ENCODE measurements at regions not wholly inside any gene's neighbourhood (a gene's known extent, or its start where the extent isn't known, plus 50 kb on each side); places are given as distances from the start of the nearest gene placed in this dataset.

GRCh38 chr4:124591637-124592036, 120.9 kb downstream of the ANKRD50 start:
- CTCF ChIA-PET, result no interaction called here
- H3K4me2 ChIP-seq (replicated peaks; ENCODE audit: low read depth, low read length, poor library complexity, severe bottlenecking), result no peak overlapping the region
- Mint-ChIP-seq H3K9me3 (ENCODE audit: insufficient read depth) (peaks cover 6% of the 10 kb centered on the region), H3K4me3 (no peak overlapping the region), H3K27ac (no peak overlapping the region), H3K27me3 (no peaks in the 10 kb centered on the region), H3K4me1 (no peaks in the 10 kb centered on the region)
- H3K79me2 ChIP-seq (ENCODE audit: control insufficient read depth, insufficient read depth, low read length), result no peaks in the 10 kb centered on the region
- no peak overlapping the region for H3K4me3 ChIP-seq (ENCODE audit: control extremely low read depth in 1 of 5, extremely low read depth in 1 of 5, insufficient read depth in 1 of 5, low read depth in 2 of 5, low read length in 4 of 5)
- TF ChIP-seq CTCF (IDR thresholded peaks at IDR 0.05) (no peak), EZH2 (IDR thresholded peaks at IDR 0.05; ENCODE audit: borderline replicate concordance, insufficient read depth, low read depth, low read length, poor library complexity, severe bottlenecking) (no peak)
- ATAC-seq (ENCODE audit: low read depth), result no peak
- H3K36me3 ChIP-seq (replicated peaks in 1 of 2; ENCODE audit: control extremely low read depth in 1 of 2, control insufficient read depth in 1 of 2, extremely low read depth in 1 of 2, insufficient read depth in 2 of 2, low read length in 1 of 2), result no peaks in the 10 kb centered on the region
- no peaks in the 10 kb centered on the region for H3K4me1 ChIP-seq (ENCODE audit: control insufficient read depth in 2 of 2, insufficient read depth in 2 of 2, low read length in 2 of 2)
- no peak overlapping the region for H2AFZ ChIP-seq (ENCODE audit: insufficient read depth, low read depth, low read length, poor library complexity, severe bottlenecking)
- H3K27me3 ChIP-seq (replicated peaks in 1 of 4; ENCODE audit: control extremely low read depth in 1 of 4, control insufficient read depth in 3 of 4, insufficient read depth in 4 of 4, low read length in 3 of 4), result no peaks in the 10 kb centered on the region
- no peak overlapping the region for H3K9ac ChIP-seq (ENCODE audit: low read length)
- H3K9me3 ChIP-seq (ENCODE audit: control extremely low read depth in 1 of 3, control insufficient read depth in 2 of 3, insufficient read depth in 1 of 3, low read length in 2 of 3), result peaks cover 0 to 4% (median 0%) of the 10 kb centered on the region in 3 donors
- no peak for DNase-seq
- H4K20me1 ChIP-seq (ENCODE audit: control insufficient read depth, insufficient read depth, low read length, poor library complexity, severe bottlenecking), result no peaks in the 10 kb centered on the region
- H3K27ac ChIP-seq (ENCODE audit: low read length in 2 of 2), result no peak overlapping the region
- WGBS (ENCODE audit: insufficient coverage), result no CpG with 5 or more reads among the region's 2 CpGs
- intact Hi-C loops (cut with micrococcal nuclease), result no loop called here
- POLR2A ChIA-PET, result no interaction called here

- WGBS (ENCODE audit: insufficient coverage), result 69% methylated on average over 2 of the region's 2 CpGs
- ChIA-PET POLR2A (no interaction called here), CTCF (no interaction called here)
- Histone ChIP-seq H3K4me2 (replicated peaks; ENCODE audit: low read depth, low read length, poor library complexity, severe bottlenecking) (no peak overlapping the region), H3K4me1 (ENCODE audit: control insufficient read depth in 2 of 2, insufficient read depth in 2 of 2, low read length in 2 of 2) (no peaks in the 10 kb centered on the region), H3K9ac (ENCODE audit: low read length) (no peak overlapping the region), H4K20me1 (ENCODE audit: control insufficient read depth, insufficient read depth, low read length, poor library complexity, severe bottlenecking) (no peaks in the 10 kb centered on the region), H2AFZ (ENCODE audit: insufficient read depth, low read depth, low read length, poor library complexity, severe bottlenecking) (no peak overlapping the region), H3K27ac (ENCODE audit: low read length in 2 of 2) (no peak overlapping the region), H3K27me3 (replicated peaks in 1 of 4; ENCODE audit: control extremely low read depth in 1 of 4, control insufficient read depth in 3 of 4, insufficient read depth in 4 of 4, low read length in 3 of 4) (no peaks in the 10 kb centered on the region), H3K9me3 (ENCODE audit: control extremely low read depth in 1 of 3, control insufficient read depth in 2 of 3, insufficient read depth in 1 of 3, low read length in 2 of 3) (no peaks in the 10 kb centered on the region), H3K4me3 (ENCODE audit: control extremely low read depth in 1 of 5, extremely low read depth in 1 of 5, insufficient read depth in 1 of 5, low read depth in 2 of 5, low read length in 4 of 5) (no peak overlapping the region), H3K36me3 (replicated peaks in 1 of 2; ENCODE audit: control extremely low read depth in 1 of 2, control insufficient read depth in 1 of 2, extremely low read depth in 1 of 2, insufficient read depth in 2 of 2, low read length in 1 of 2) (no peaks in the 10 kb centered on the region), H3K79me2 (ENCODE audit: control insufficient read depth, insufficient read depth, low read length) (no peaks in the 10 kb centered on the region)
- Mint-ChIP-seq H3K4me1 (no peaks in the 10 kb centered on the region), H3K9me3 (ENCODE audit: insufficient read depth) (peaks cover 2% of the 10 kb centered on the region), H3K27me3 (no peaks in the 10 kb centered on the region), H3K27ac (no peak overlapping the region), H3K4me3 (no peak overlapping the region)
- intact Hi-C loops (cut with micrococcal nuclease), result no loop called here
- DNase-seq (no peak), ATAC-seq (ENCODE audit: low read depth) (no peak)
- no peak for TF ChIP-seq CTCF (IDR thresholded peaks at IDR 0.05)
These were observed 119.0 kb downstream of the ANKRD50 start for GRCh38 chr4:124593494-124593893.

Measured in B cell (primary cell).